A673 (cell line): ENCODE measurements at regions not wholly inside any gene's neighbourhood (a gene's known extent, or its start where the extent isn't known, plus 50 kb on each side); places are given as distances from the start of the nearest gene placed in this dataset.

Experiments used
- BruUV-seq: library from RNA; stranded (reverse); fragments of 400-500 nt; replicated peaks from 2 replicates; lab custom pipeline; 2021; lab: Mats Ljungman, UMichigan
- CTCF ChIA-PET: fragments of 300-600 bp; sonication (Branson Sonifier 250); formaldehyde crosslinking; loops from one replicate; lab custom pipeline; 2022; ENCODE audit warnings: antibody characterized with exemption; lab: Charles Lee
- POLR2A ChIA-PET: fragments of 300-600 bp; sonication (Branson Sonifier 250); formaldehyde crosslinking; loops from one replicate; lab custom pipeline; 2022; ENCODE audit warnings: antibody characterized with exemption; ENCODE audit not compliant: low non-redundant PET; lab: Charles Lee
- DNase-seq: peaks from one replicate; pipeline ENCODE4 v3.0.0-alpha.2; 2015; ENCODE audit warnings: low spot score
- H3K27ac ChIP-seq: fragments of 200-600 bp; sonication (generic); 2 replicates; pipeline ENCODE4 v1.5.1; 2016; ENCODE audit warnings: mixed run types, low read depth, mild to moderate bottlenecking, mixed read lengths, antibody characterized with exemption, low read length; ENCODE audit not compliant: poor library complexity, severe bottlenecking
- H3K27me3 ChIP-seq: fragments of 200-600 bp; sonication (generic); replicated peaks from 2 replicates; pipeline ENCODE4 v1.6.1; 2017; ENCODE audit warnings: mixed run types, low read depth, mild to moderate bottlenecking, mixed read lengths, antibody characterized with exemption, low read length; ENCODE audit not compliant: insufficient read depth, poor library complexity
- H3K36me3 ChIP-seq: fragments of 200-600 bp; sonication (generic); 2 replicates; pipeline ENCODE4 v1.6.1; 2016; ENCODE audit warnings: mixed run types, mild to moderate bottlenecking, mixed read lengths, antibody characterized with exemption, low read length; ENCODE audit not compliant: insufficient read depth, poor library complexity, severe bottlenecking
- H3K4me1 ChIP-seq: fragments of 200-600 bp; sonication (generic); 2 replicates; pipeline ENCODE4 v1.6.1; 2017; ENCODE audit warnings: mixed run types, mild to moderate bottlenecking, mixed read lengths, antibody characterized with exemption, low read length; ENCODE audit not compliant: insufficient read depth, poor library complexity, severe bottlenecking
- H3K4me3 ChIP-seq: fragments of 200-600 bp; sonication (generic); 2 replicates; pipeline ENCODE4 v1.5.1; 2016; ENCODE audit warnings: low read depth, mixed run types, mild to moderate bottlenecking, mixed read lengths, low read length; ENCODE audit not compliant: poor library complexity, severe bottlenecking
- H3K9me3 ChIP-seq: fragments of 200-600 bp; sonication (generic); 2 replicates; pipeline ENCODE4 v1.6.1; 2016; ENCODE audit warnings: mixed run types, low read depth, mild to moderate bottlenecking, mixed read lengths, antibody characterized with exemption, low read length; ENCODE audit not compliant: poor library complexity, severe bottlenecking
- EZH2 ChIP-seq: fragments of 200-600 bp; sonication (generic); IDR thresholded peaks from 2 replicates; pipeline ENCODE4 v1.6.1; 2017; ENCODE audit warnings: borderline replicate concordance, low read depth, mild to moderate bottlenecking, mixed read lengths, antibody characterized with exemption, low read length; ENCODE audit not compliant: poor library complexity, severe bottlenecking
- intact Hi-C: fragments of 100-400 bp; cut with micrococcal nuclease; formaldehyde crosslinking; loops from one replicate; pipeline ENCODE4 v1.10.0; 2022; ENCODE audit not compliant: unreplicated experiment
- TF ChIP-seq, protein P1 (sequence below): fragments of 300-800, 200-600 bp; sonication (generic); conservative IDR thresholded peaks from 2 replicates; pipeline ENCODE4 v1.5.1; 2017; ENCODE audit warnings: low read depth, mild to moderate bottlenecking, antibody characterized with exemption, low read length, moderate library complexity, mixed read lengths

DNA sequence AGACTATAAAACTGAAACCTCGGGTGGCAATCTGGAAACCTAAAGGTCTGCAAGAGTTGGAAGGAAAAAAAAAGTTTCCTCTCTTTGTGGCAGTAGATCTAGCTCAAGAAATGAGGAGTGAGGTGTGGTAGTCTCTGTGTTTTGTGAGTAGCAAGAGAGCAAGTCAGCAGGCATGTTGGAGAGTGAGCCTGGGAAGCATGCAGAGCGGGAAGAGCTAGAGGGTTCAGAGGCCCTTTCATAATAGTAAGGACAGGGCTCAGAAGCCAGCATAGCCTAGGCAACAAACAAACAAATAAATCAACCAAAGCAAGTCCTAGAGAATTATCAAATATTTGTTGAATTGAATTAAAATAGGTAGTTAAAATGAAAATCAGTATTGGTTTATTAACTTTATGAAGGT lies 189.7 kb upstream of the CBLB start:
- H3K27me3 ChIP-seq = no peaks in the 10 kb centered on the region
- no peaks in the 10 kb centered on the region for H3K9me3 ChIP-seq
- ChIA-PET POLR2A (no interaction called here), CTCF (no interaction called here)
- H3K36me3 ChIP-seq = no peaks in the 10 kb centered on the region
- no peaks in the 10 kb centered on the region for H3K4me1 ChIP-seq
- DNase-seq = no peak
- BruUV-seq = no TSS peak
- TF ChIP-seq EZH2 = no peak
- TF ChIP-seq, protein P1, sequence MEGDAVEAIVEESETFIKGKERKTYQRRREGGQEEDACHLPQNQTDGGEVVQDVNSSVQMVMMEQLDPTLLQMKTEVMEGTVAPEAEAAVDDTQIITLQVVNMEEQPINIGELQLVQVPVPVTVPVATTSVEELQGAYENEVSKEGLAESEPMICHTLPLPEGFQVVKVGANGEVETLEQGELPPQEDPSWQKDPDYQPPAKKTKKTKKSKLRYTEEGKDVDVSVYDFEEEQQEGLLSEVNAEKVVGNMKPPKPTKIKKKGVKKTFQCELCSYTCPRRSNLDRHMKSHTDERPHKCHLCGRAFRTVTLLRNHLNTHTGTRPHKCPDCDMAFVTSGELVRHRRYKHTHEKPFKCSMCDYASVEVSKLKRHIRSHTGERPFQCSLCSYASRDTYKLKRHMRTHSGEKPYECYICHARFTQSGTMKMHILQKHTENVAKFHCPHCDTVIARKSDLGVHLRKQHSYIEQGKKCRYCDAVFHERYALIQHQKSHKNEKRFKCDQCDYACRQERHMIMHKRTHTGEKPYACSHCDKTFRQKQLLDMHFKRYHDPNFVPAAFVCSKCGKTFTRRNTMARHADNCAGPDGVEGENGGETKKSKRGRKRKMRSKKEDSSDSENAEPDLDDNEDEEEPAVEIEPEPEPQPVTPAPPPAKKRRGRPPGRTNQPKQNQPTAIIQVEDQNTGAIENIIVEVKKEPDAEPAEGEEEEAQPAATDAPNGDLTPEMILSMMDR = no peak
- intact Hi-C loops = no loop called here
- H3K27ac ChIP-seq = no peak overlapping the region
- no peak overlapping the region for H3K4me3 ChIP-seq

- CTCF ChIA-PET = no interaction called here
- intact Hi-C loops = no loop called here
Measured at GRCh38 chr3:106059953-106060517, 191.2 kb upstream of the CBLB start.

DNA sequence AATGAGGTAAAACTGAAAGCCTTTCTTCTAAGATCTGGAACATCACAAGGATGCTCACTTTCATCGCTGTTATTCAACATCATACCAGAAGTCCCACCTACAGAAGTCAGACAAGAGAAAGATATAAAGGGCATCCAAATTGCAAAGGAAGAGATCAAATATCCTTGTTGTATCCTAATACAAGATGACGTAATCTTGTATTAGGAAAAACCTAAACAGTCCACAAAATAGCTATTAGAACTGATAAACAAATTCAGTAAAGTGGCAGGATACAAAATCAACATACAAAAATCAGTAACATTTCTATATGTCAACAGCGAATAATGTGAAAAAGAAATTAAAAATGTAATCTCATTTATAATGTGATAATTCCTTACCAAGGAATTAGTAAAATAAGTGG lies 195.1 kb upstream of the CBLB start:
- Histone ChIP-seq H3K9me3 (peaks cover 10% of the 10 kb centered on the region), H3K4me1 (no peaks in the 10 kb centered on the region), H3K27ac (no peak overlapping the region), H3K4me3 (no peak overlapping the region), H3K36me3 (no peaks in the 10 kb centered on the region), H3K27me3 (no peaks in the 10 kb centered on the region)
- intact Hi-C loops = no loop called here
- ChIA-PET POLR2A (no interaction called here), CTCF (no interaction called here)
- DNase-seq = no peak
- TF ChIP-seq, protein P1 = no peak
- no peak for TF ChIP-seq EZH2
- BruUV-seq = no TSS peak

More at GRCh38 chr3:106059953-106060517, 191.2 kb upstream of the CBLB start:
- no peaks in the 10 kb centered on the region for H3K4me1 ChIP-seq
- peaks cover 10% of the 10 kb centered on the region for H3K9me3 ChIP-seq
- no peaks in the 10 kb centered on the region for H3K27me3 ChIP-seq
- H3K27ac ChIP-seq = no peak overlapping the region
- DNase-seq = no peak
- no peaks in the 10 kb centered on the region for H3K36me3 ChIP-seq
- no peak for TF ChIP-seq EZH2
- no TSS peak for BruUV-seq
- no peak overlapping the region for H3K4me3 ChIP-seq
- POLR2A ChIA-PET = no interaction called here

- H3K27ac ChIP-seq = no peak overlapping the region
- no peak overlapping the region for H3K4me3 ChIP-seq
- no peaks in the 10 kb centered on the region for H3K36me3 ChIP-seq
- no peaks in the 10 kb centered on the region for H3K4me1 ChIP-seq
- intact Hi-C loops = no loop called here
- no peaks in the 10 kb centered on the region for H3K27me3 ChIP-seq
- H3K9me3 ChIP-seq = peaks cover 10% of the 10 kb centered on the region
- TF ChIP-seq EZH2 = no peak
- TF ChIP-seq, protein P1 = no peak
- no TSS peak for BruUV-seq
- no peak for DNase-seq
- ChIA-PET CTCF (no interaction called here), POLR2A (no interaction called here)
Measured at GRCh38 chr3:106065831-106066230, 197.0 kb upstream of the CBLB start.
